HPDE6-E6E7 (cell line): ENCODE measurements at regions not wholly inside any gene's neighbourhood (a gene's known extent, or its start where the extent isn't known, plus 50 kb on each side); places are given as distances from the start of the nearest gene placed in this dataset.
"Not testable (repeated sequence)": the region's sequence is repeated elsewhere in the genome, so short reads cannot be mapped to it uniquely, and the experiment has no call there.

Experiments used
- DNase-seq: peaks from one replicate; pipeline ENCODE4 v3.0.0; 2011; ENCODE audit warnings: missing footprints; ENCODE audit errors: extremely low spot score

DNA sequence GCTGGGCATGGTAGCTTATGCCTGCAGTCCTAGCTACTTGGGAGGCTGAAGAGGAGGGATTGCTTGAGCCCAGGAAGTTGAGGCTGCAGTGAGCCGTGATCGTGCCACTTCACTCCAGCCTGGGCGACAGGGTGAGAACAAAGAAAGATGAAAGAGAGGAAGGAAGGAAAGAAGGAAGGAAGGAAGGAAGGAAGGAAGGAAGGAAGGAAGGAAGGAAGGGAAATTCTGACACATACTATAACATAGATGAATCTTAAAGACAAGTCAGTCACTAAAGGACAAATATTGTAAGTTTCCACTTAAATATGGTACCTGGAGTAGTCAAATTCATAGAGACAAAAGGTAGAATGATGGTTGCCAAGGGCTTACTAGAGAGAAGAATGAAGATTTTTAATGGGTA, 108.0 kb upstream of the CACHD1 start:
- no peak for DNase-seq

DNA sequence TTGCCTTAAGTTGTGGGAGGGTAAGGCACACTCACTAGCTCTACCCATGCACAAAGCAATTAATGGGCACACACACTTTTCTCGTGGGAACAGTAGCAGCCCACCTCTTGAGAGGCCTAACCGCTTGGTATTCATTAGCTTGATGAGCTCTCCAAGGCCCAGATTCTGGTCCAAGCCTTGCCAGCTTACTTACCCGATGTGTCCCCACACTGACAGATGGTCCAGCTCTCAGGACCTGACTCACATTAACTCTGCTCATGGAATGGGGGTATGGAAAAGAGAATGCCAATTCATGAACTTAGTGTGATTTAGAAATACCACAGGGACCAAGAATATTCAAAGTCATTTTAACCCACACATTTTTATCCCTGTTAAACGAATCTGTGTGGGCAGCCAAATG, 106.8 kb upstream of the CACHD1 start:
- DNase-seq, result no peak

DNA sequence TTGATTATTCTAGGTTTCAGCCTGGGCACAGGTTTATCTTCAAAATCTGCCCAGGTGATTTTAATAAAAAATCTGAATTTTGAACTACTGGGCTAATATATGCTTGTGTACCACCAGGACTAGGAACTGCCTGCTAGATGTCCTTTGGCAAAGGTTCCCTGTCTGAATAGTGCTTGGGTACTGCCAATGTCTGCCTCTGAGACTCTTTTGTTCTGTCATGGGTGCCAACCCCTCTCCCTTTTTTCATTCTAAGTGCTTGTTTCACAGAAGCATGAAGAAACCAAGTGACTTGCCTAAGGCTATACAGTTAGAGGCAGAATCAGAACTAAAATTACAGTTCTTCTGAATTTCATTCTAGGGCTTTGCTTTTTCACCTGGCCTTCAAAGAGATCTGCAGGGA, 106.3 kb upstream of the CACHD1 start:
- no peak for DNase-seq

DNA sequence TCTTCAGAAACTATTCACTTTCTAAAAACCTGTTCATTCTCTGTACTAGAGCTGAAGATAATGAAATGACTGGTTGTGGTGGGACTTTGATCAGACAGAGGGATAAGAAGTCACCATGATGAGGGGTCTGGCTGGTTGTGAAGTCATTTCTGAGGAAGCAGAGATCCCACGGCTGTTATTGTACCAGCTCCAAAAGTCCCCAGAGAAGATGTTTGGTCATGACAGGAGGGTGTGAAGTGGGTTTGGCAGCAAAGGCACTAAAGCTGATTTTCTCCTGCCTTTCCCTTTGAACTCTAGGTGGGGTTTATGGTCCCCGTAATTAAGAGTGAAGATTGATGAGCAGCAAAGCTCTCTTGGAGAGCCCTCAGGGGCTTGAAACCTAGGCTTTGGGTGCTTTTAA, 103.1 kb upstream of the CACHD1 start:
- DNase-seq, result no peak

DNA sequence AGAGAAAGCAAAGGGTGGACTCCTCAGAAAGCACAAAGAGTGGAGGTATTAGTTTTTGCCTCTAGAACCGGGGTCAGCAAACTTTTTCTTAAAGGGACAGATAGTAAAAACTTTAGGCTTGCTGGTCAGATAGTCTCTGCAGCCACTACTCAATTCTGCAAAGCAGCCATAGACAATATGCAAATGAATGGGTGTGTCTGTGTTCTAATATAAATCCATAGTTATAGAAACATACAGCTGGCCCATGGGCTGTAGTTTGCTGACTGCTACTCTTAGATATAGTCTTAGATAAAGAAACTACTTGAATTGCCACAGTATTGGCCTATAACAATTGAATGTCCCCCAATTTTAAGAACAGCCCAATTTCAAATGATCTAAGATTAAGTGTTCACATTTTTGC, 101.6 kb upstream of the CACHD1 start:
- no peak for DNase-seq

DNA sequence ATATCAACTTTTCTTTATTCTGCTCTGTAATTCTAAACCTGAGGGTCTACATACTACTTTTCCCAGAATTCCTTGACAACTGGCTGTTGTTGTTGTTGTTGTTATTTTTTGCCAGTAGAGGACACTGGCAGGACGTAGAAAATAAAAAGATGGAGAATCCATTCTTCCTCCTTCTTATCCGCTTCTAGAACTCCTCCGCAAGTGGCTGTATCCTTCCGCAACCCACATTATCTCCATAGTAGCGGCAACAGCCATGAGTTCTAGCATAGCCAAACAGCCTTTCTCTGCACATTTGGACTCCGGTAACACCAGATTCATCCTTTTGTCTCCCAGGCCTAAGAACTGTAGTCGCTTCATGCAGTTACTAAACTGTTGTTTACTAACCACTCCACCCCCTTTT, 91.1 kb upstream of the CACHD1 start:
- DNase-seq, result no peak

DNA sequence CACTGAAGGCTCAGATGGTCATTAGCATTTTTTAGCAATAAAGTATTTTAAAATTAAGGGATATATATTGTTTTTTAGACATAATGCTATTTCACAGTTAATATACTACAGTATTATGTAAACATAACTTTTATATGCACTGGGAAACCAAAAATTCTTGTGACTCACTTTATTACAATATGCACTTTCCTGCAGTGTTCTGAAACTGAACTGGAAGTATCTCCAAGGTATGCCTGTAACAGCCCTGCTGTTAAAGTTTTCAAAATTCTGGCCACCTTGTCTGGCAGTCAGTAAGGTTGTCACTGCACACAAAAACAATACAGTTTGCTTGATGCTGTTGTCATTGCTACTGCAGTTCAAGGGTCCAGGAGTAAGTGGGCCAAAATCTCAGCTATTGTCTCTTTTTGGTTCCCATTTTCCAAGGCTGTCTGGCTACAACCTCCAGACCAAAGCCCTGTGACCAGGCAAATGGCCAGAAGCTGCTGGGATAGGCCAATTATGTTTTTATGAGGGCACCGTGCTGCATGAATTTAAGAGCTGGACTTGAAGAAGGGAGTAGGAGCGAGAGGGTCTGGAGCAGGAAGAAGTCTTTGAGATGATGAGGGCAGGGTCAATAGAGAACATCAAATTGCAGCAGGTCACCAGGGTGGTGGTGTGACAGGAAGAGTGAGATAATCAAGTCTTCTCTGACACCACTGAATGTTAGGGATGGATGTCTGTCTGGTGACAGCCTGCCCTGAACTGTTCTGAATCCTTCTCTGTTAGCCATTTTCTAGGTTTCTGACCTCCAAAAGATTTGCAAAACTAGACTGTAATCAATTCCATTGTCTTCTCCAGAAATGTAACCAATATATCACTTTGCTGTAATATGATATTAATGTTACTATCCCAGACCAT, 82.3 kb upstream of the CACHD1 start:
- no peak for DNase-seq

DNA sequence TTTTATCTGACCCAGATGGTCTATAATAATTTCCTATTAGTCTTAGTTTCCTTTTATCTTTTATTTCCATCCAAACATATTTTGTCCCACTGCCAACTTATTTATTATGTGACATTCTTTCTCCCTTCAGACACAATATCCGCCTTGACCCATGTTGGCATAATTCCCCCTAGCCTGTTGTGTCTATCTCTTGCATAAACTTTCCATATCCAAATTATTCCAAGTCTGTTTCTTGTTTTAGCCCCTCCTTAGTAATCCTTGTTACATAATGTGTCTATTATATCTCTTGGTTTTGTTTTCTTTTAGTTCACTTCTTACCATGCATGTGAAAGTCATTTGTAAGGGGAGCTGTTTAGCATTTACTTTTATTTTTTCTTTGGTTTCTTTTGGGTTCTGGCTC, 81.6 kb upstream of the CACHD1 start:
- no peak for DNase-seq

DNA sequence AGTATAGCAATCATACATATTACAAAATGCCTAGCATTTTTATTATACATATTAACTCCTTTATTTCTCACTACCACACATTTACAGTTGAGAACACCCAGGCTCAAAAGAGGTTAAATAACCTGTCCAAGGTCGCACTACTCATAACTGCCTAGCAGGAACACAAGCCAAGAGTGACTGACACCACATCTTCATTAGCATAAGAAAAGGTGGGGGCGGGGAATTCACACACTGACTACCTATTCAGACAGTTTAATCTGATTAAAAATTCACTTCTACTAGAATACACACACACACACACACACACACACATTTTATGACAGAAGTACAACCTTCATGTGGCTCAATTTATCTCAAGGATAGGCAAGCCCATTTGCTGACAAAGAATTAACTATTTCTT, 77.8 kb upstream of the CACHD1 start:
- no peak for DNase-seq

DNA sequence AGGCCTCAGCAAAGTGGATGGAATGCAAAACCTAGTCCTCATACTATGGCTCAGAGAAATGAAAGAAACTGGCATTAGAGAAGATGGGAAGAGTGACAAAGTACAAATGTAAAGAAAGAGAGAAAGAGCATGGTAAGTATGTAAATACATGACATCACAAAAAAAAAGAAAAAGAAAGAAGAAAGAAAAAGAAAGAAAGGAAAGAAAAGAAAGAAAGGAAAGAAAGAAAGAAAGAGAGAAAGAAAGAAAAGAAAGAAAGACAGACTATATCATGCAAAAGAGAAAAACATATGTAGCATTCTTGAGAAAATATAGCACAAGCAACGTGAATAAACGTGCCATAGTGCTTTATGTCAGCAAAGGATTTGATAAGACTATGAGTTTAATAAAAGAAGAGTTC, 76.1 kb upstream of the CACHD1 start:
- no peak for DNase-seq

DNA sequence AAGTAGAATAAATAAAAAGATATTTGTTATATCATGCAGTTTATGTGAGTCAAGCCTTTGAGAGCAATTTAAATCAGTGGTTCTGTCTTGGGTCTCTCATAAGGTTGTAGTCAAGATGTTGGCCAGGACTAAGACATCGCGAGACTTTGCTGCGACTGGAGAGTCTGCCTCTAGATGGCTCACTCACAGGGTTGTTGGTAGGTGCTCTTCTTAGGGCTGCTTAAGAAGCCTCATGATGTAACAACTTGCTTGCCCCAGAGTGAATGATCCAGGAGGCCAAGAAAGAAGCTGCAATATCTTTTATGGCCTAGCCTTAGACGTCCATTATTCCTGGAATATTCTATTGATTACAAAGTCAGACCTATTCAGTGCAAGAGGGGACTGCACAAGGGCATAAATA, 73.1 kb upstream of the CACHD1 start:
- DNase-seq, result no peak

DNA sequence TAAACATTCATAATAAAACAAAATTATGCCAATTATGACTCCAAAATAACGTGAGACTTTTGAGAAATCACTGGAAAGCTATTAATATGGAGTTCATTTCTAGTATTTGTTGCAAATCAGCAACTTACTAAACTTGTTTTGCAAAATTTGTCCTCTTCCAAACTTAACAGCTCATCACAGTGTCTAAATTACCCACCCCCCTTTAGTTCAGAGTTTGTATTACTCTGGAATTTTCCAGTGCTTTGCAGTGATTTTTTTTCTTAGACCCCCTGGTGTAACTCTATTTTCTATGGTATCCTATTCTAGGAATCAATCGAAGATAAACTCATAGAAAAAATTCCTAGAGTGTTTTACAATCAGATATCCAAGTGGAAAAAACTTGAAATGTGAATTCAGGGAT, 72.4 kb upstream of the CACHD1 start:
- DNase-seq, result no peak

DNA sequence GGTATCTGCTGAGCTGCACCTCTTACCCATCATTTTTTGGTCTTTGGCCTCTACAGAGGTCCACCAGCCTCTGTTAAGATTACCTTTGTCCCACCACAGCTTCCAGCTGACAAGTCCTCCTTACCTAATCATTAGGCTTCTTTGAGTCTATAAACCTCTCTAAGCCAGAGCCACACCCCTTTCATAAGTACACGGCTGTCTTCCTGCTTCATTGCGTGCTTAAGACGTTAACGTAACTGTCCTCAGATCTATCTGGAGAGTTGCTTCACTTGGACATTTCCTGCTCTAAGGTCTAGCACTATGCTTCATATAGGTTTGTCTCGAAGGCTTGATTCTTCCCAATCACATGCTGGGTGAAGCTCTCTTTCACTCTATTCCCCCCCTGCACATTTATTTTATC, 71.0 kb upstream of the CACHD1 start:
- DNase-seq, result no peak

DNA sequence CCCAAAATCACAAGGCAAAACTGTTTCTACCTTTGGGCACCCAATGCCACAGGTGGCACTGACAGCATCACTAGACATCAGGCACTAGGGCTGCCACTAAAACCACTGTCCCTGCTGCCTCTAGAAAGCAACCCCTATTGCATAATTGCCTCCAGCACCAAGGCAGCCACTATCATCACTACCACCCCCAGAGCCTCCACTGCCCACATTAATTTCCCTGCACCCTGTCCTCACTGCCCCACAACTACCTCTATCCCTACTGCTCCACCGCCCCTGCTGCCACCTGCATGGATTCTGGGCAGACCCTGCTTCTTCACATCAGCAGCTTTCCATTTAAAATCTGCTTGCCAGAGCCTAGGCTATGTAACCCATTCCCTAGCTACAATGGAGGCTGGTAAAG, 68.6 kb upstream of the CACHD1 start:
- DNase-seq, result no peak

DNA sequence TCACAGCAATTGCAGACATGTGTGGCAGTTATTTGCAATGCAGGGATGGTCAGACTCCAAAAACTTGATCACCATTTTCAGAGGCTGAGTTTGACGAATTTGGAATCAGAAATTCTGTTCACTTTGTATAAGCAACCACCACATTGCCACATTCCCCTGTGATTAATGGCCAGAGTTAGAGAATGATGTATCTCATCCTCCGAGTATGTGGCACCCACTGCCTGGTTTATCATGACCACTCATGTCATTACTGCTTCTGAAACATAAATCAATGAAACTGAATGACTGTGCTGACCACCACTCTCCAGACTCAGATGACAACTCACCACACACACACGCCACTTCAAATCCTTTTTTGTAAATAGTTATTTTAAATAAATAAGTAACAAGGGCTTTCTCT, 66.6 kb upstream of the CACHD1 start:
- no peak for DNase-seq

DNA sequence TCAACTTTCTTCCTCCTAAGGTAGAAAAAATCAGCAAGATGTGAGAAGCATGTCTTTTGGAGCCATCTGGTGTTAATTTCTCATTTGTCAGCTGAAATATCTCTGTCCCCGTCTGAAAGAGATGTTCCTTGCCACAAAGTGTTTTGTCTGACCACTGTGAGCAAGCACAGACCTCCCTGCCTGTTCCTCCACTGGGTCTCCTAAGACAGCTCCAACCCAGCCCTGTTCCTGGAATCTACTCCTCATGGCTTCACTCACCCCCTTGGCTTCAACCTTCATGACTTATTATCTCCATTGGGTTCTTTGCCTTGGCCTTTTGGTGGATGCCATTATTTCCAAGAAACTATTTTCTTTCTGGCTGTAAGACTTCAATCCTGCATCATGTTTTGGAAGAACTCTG, 65.7 kb upstream of the CACHD1 start:
- no peak for DNase-seq

DNA sequence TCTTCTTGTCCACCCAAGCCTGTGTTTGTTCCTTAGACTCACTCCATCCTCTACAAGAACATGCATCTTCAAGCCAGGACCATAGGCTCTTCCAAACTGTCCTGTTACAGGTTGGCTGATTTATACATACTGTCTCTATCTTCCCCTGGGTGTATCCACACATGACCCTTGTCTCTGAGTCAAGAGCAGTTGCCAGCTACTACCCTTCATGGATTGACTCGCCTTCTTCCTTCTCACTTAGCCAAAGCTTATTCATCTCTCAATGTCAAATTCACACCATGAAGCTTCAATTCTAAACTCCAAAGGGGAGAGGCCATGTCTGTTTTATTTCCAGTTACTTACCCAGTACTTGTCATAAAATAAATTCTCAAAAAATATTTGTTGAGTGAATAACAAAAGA, 64.1 kb upstream of the CACHD1 start:
- no peak for DNase-seq

DNA sequence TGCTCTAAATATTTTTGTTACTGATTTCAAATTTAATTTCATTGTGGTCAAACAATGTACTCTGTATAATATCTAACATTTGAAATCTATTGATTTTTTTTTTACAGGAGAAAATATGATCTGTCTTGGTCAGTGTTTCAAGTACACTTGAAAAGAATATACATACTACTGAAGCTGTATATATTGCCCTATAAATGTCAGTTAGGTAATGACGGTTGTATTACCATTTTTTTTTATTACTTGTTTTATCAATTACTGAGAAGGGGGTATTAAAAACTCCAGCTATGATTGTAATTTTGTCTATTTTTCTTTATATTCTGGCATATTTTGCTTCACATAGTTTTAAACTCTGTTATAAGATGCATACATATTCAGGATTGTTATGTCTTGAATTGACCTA, 59.7 kb upstream of the CACHD1 start:
- DNase-seq, result no peak

DNA sequence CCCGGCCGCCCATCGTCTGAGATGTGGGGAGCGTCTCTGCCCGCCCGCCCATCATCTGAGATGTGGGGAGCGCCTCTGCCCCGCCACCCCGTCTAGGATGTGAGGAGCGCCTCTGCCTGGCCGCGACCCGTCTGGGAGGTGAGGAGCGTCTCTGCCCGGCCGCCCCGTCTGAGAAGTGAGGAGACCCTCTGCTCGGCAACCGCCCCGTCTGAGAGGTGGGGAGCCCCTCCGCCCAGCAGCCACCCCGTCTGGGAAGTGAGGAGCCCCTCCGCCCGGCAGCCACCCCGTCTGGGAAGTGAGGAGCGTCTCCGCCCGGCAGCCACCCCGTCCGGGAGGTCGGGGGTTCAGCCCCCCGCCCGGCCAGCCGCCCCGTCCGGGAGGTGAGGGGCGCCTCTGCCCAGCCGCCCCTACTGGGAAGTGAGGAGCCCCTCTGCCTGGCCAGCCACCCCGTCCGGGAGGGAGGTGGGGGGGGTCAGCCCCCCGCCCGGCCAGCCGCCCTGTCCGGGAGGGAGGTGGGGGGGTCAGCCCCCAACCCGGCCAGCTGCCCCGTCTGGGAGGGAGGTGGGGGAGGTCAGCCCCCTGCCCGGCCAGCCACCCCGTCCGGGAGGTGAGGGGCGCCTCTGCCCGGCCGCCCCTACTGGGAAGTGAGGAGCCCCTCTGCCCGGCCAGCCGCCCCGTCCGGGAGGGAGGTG, 54.9 kb upstream of the CACHD1 start:
- DNase-seq, result not testable (repeated sequence)

DNA sequence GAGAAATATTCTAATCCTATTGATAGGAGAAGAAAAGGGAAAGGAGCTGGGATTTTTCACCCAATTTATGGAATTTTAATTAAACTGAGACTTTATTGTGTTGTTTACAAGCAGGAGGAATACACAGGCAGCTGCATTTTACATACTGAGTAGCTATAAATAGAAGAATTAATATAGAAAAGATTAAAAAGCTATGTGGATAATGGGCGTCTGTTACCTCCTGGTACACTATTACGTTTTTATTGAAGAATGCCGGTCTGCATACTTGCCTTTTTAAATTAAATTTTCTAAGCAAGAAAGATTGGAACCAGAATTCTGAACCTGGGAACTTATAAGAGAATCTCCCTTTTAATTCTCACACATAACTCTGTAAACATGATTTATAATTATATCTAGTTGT, 52.1 kb upstream of the CACHD1 start:
- no peak for DNase-seq
